ENCODE measurements at regions not wholly inside any gene's neighbourhood (a gene's known extent, or its start where the extent isn't known, plus 50 kb on each side); places are given as distances from the start of the nearest gene placed in this dataset.

GRCh38 chr20:57094991-57095390, 171.4 kb downstream of the BMP7 start:
- no peaks in the 10 kb centered on the region for H3K27me3 ChIP-seq (ENCODE audit: control insufficient read depth, insufficient read depth, low read length)
- no peak overlapping the region for H3K9ac ChIP-seq (ENCODE audit: low read depth, low read length)
- no peak overlapping the region for H3K4me3 ChIP-seq (ENCODE audit: low read length)
- no peaks in the 10 kb centered on the region for H3K4me1 ChIP-seq (ENCODE audit: control insufficient read depth, insufficient read depth, low read length)
- no peaks in the 10 kb centered on the region for H3K9me3 ChIP-seq (replicated peaks; ENCODE audit: low read length)
- H3K4me2 ChIP-seq (ENCODE audit: low read length), result no peak overlapping the region
- no peaks in the 10 kb centered on the region for H3K36me3 ChIP-seq (ENCODE audit: insufficient read depth, low read length)

- Histone ChIP-seq H3K4me3 (ENCODE audit: low read length) (no peak overlapping the region), H3K4me1 (ENCODE audit: control insufficient read depth, insufficient read depth, low read length) (no peaks in the 10 kb centered on the region), H3K9me3 (replicated peaks; ENCODE audit: low read length) (no peaks in the 10 kb centered on the region), H3K27me3 (ENCODE audit: control insufficient read depth, insufficient read depth, low read length) (no peaks in the 10 kb centered on the region), H3K4me2 (ENCODE audit: low read length) (no peak overlapping the region), H3K36me3 (ENCODE audit: insufficient read depth, low read length) (no peaks in the 10 kb centered on the region), H3K9ac (ENCODE audit: low read depth, low read length) (no peak overlapping the region)
Measured at GRCh38 chr20:57095426-57095825, 171.0 kb downstream of the BMP7 start.

- Histone ChIP-seq H3K9ac (ENCODE audit: low read depth, low read length) (no peak overlapping the region), H3K4me1 (ENCODE audit: control insufficient read depth, insufficient read depth, low read length) (no peaks in the 10 kb centered on the region), H3K36me3 (ENCODE audit: insufficient read depth, low read length) (no peaks in the 10 kb centered on the region), H3K4me3 (ENCODE audit: low read length) (no peak overlapping the region), H3K9me3 (replicated peaks; ENCODE audit: low read length) (no peaks in the 10 kb centered on the region), H3K27me3 (ENCODE audit: control insufficient read depth, insufficient read depth, low read length) (no peaks in the 10 kb centered on the region), H3K4me2 (ENCODE audit: low read length) (no peak overlapping the region)
Measured at GRCh38 chr20:57097245-57097915, 169.1 kb downstream of the BMP7 start.

GRCh38 chr20:57102160-57102559, 164.3 kb downstream of the BMP7 start:
- H3K4me2 ChIP-seq (ENCODE audit: low read length), result no peak overlapping the region
- no peak overlapping the region for H3K9ac ChIP-seq (ENCODE audit: low read depth, low read length)
- H3K27me3 ChIP-seq (ENCODE audit: control insufficient read depth, insufficient read depth, low read length), result no peaks in the 10 kb centered on the region
- H3K36me3 ChIP-seq (ENCODE audit: insufficient read depth, low read length), result no peaks in the 10 kb centered on the region
- H3K4me3 ChIP-seq (ENCODE audit: low read length), result no peak overlapping the region
- H3K4me1 ChIP-seq (ENCODE audit: control insufficient read depth, insufficient read depth, low read length), result no peaks in the 10 kb centered on the region
- no peaks in the 10 kb centered on the region for H3K9me3 ChIP-seq (replicated peaks; ENCODE audit: low read length)

GRCh38 chr20:57102566-57102965, 163.9 kb downstream of the BMP7 start:
- Histone ChIP-seq H3K36me3 (ENCODE audit: insufficient read depth, low read length) (no peaks in the 10 kb centered on the region), H3K27me3 (ENCODE audit: control insufficient read depth, insufficient read depth, low read length) (no peaks in the 10 kb centered on the region), H3K4me1 (ENCODE audit: control insufficient read depth, insufficient read depth, low read length) (no peaks in the 10 kb centered on the region), H3K9me3 (replicated peaks; ENCODE audit: low read length) (no peaks in the 10 kb centered on the region), H3K4me2 (ENCODE audit: low read length) (no peak overlapping the region), H3K9ac (ENCODE audit: low read depth, low read length) (no peak overlapping the region), H3K4me3 (ENCODE audit: low read length) (no peak overlapping the region)

- no peak overlapping the region for H3K9ac ChIP-seq (ENCODE audit: low read depth, low read length)
- no peaks in the 10 kb centered on the region for H3K27me3 ChIP-seq (ENCODE audit: control insufficient read depth, insufficient read depth, low read length)
- no peak overlapping the region for H3K4me2 ChIP-seq (ENCODE audit: low read length)
- H3K36me3 ChIP-seq (ENCODE audit: insufficient read depth, low read length), result no peaks in the 10 kb centered on the region
- no peaks in the 10 kb centered on the region for H3K4me1 ChIP-seq (ENCODE audit: control insufficient read depth, insufficient read depth, low read length)
- no peak overlapping the region for H3K4me3 ChIP-seq (ENCODE audit: low read length)
- H3K9me3 ChIP-seq (replicated peaks; ENCODE audit: low read length), result no peaks in the 10 kb centered on the region
Measured at GRCh38 chr20:57103146-57103800, 163.2 kb downstream of the BMP7 start.

- Histone ChIP-seq H3K9me3 (replicated peaks; ENCODE audit: low read length) (no peaks in the 10 kb centered on the region), H3K4me2 (ENCODE audit: low read length) (no peak overlapping the region), H3K4me1 (ENCODE audit: control insufficient read depth, insufficient read depth, low read length) (no peaks in the 10 kb centered on the region), H3K4me3 (ENCODE audit: low read length) (no peak overlapping the region), H3K9ac (ENCODE audit: low read depth, low read length) (no peak overlapping the region), H3K27me3 (ENCODE audit: control insufficient read depth, insufficient read depth, low read length) (no peaks in the 10 kb centered on the region), H3K36me3 (ENCODE audit: insufficient read depth, low read length) (no peaks in the 10 kb centered on the region)
Measured at GRCh38 chr20:57104113-57104512, 162.3 kb downstream of the BMP7 start.

- H3K36me3 ChIP-seq (ENCODE audit: insufficient read depth, low read length), result no peaks in the 10 kb centered on the region
- no peaks in the 10 kb centered on the region for H3K4me1 ChIP-seq (ENCODE audit: control insufficient read depth, insufficient read depth, low read length)
- H3K9ac ChIP-seq (ENCODE audit: low read depth, low read length), result no peak overlapping the region
- H3K9me3 ChIP-seq (replicated peaks; ENCODE audit: low read length), result no peaks in the 10 kb centered on the region
- H3K27me3 ChIP-seq (ENCODE audit: control insufficient read depth, insufficient read depth, low read length), result no peaks in the 10 kb centered on the region
- no peak overlapping the region for H3K4me2 ChIP-seq (ENCODE audit: low read length)
- H3K4me3 ChIP-seq (ENCODE audit: low read length), result no peak overlapping the region
Measured at GRCh38 chr20:57104651-57105204, 161.7 kb downstream of the BMP7 start.

GRCh38 chr20:57106030-57106682, 160.3 kb downstream of the BMP7 start:
- Histone ChIP-seq H3K4me2 (ENCODE audit: low read length) (no peak overlapping the region), H3K36me3 (ENCODE audit: insufficient read depth, low read length) (no peaks in the 10 kb centered on the region), H3K4me1 (ENCODE audit: control insufficient read depth, insufficient read depth, low read length) (no peaks in the 10 kb centered on the region), H3K27me3 (ENCODE audit: control insufficient read depth, insufficient read depth, low read length) (no peaks in the 10 kb centered on the region), H3K4me3 (ENCODE audit: low read length) (no peak overlapping the region), H3K9me3 (replicated peaks; ENCODE audit: low read length) (no peaks in the 10 kb centered on the region), H3K9ac (ENCODE audit: low read depth, low read length) (no peak overlapping the region)

- Histone ChIP-seq H3K4me1 (ENCODE audit: control insufficient read depth, insufficient read depth, low read length) (no peaks in the 10 kb centered on the region), H3K4me2 (ENCODE audit: low read length) (no peak overlapping the region), H3K36me3 (ENCODE audit: insufficient read depth, low read length) (no peaks in the 10 kb centered on the region), H3K27me3 (ENCODE audit: control insufficient read depth, insufficient read depth, low read length) (no peaks in the 10 kb centered on the region), H3K4me3 (ENCODE audit: low read length) (no peak overlapping the region), H3K9me3 (replicated peaks; ENCODE audit: low read length) (peaks cover 3% of the 10 kb centered on the region), H3K9ac (ENCODE audit: low read depth, low read length) (no peak overlapping the region)
Measured at GRCh38 chr20:57106692-57107091, 159.7 kb downstream of the BMP7 start.

- Histone ChIP-seq H3K36me3 (ENCODE audit: insufficient read depth, low read length) (no peaks in the 10 kb centered on the region), H3K27me3 (ENCODE audit: control insufficient read depth, insufficient read depth, low read length) (no peaks in the 10 kb centered on the region), H3K9me3 (replicated peaks; ENCODE audit: low read length) (peaks cover 8% of the 10 kb centered on the region), H3K9ac (ENCODE audit: low read depth, low read length) (no peak overlapping the region), H3K4me1 (ENCODE audit: control insufficient read depth, insufficient read depth, low read length) (no peaks in the 10 kb centered on the region), H3K4me3 (ENCODE audit: low read length) (no peak overlapping the region), H3K4me2 (ENCODE audit: low read length) (no peak overlapping the region)
Measured at GRCh38 chr20:57107208-57107607, 159.2 kb downstream of the BMP7 start.

All from skeletal muscle satellite cell (primary cell).